KMS-11 (cell line): ENCODE measurements at regions not wholly inside any gene's neighbourhood (a gene's known extent, or its start where the extent isn't known, plus 50 kb on each side); places are given as distances from the start of the nearest gene placed in this dataset.
"Not testable (repeated sequence)": the region's sequence is repeated elsewhere in the genome, so short reads cannot be mapped to it uniquely, and the experiment has no call there.

ENCODE experiments used
- H2AFZ ChIP-seq: fragments of 200-600 bp; sonication (generic); 2 replicates; pipeline ENCODE4 v1.6.1; 2016; ENCODE audit warnings: antibody characterized with exemption, mixed run types, low read depth
- H3K27ac ChIP-seq: fragments of 200-600 bp; sonication (generic); 2 replicates; pipeline ENCODE4 v1.6.1; 2016; ENCODE audit warnings: mild to moderate bottlenecking, mixed run types
- H3K27me3 ChIP-seq: fragments of 200-600 bp; sonication (generic); 2 replicates; pipeline ENCODE4 v1.6.1; 2017; ENCODE audit warnings: mild to moderate bottlenecking, low read depth, mixed run types, moderate library complexity; ENCODE audit not compliant: insufficient read depth
- H3K36me3 ChIP-seq: fragments of 200-600 bp; sonication (generic); 2 replicates; pipeline ENCODE4 v1.6.1; 2017; ENCODE audit warnings: mild to moderate bottlenecking, mixed run types; ENCODE audit not compliant: insufficient read depth
- H3K4me1 ChIP-seq: fragments of 200-600 bp; sonication (generic); 2 replicates; pipeline ENCODE4 v1.6.1; 2016; ENCODE audit warnings: mild to moderate bottlenecking, low read depth, mixed run types; ENCODE audit not compliant: poor library complexity, severe bottlenecking
- H3K4me2 ChIP-seq: fragments of 200-600 bp; sonication (generic); 2 replicates; pipeline ENCODE4 v1.7.0; 2016; ENCODE audit warnings: mild to moderate bottlenecking, mixed run types
- H3K4me3 ChIP-seq: fragments of 200-600 bp; sonication (generic); IDR thresholded peaks from 2 replicates; pipeline ENCODE4 v1.6.1; 2017; ENCODE audit warnings: low read depth, low read length, mixed read lengths; ENCODE audit not compliant: insufficient read depth
- H3K79me2 ChIP-seq: fragments of 200-600 bp; sonication (generic); 2 replicates; pipeline ENCODE4 v1.6.1; 2016; ENCODE audit warnings: low read depth, mixed run types; ENCODE audit not compliant: insufficient read depth
- H3K9ac ChIP-seq: fragments of 200-600 bp; sonication (generic); 2 replicates; pipeline ENCODE4 v1.6.1; 2016; ENCODE audit warnings: mild to moderate bottlenecking, mixed run types
- H4K20me1 ChIP-seq: fragments of 200-600 bp; sonication (generic); 2 replicates; pipeline ENCODE4 v1.6.1; 2016; ENCODE audit warnings: mild to moderate bottlenecking, mixed run types; ENCODE audit not compliant: insufficient read depth
- CTCF ChIP-seq: fragments of 200-600 bp; sonication (generic); conservative IDR thresholded peaks from 2 replicates; pipeline ENCODE4 v1.6.1; 2017; ENCODE audit warnings: low read depth, mild to moderate bottlenecking, antibody characterized with exemption, low read length, moderate library complexity, mixed read lengths

GRCh38 chr6:167751579-167752115 is 75.1 kb upstream of the AFDN start:
- Histone ChIP-seq H3K27me3 (no peaks in the 10 kb centered on the region), H3K4me1 (no peaks in the 10 kb centered on the region), H3K9ac (no peak overlapping the region), H3K27ac (no peak overlapping the region), H3K36me3 (no peaks in the 10 kb centered on the region), H3K4me3 (no peak overlapping the region), H2AFZ (no peak overlapping the region), H3K4me2 (no peak overlapping the region), H4K20me1 (no peaks in the 10 kb centered on the region), H3K79me2 (no peaks in the 10 kb centered on the region)
- no peak for TF ChIP-seq CTCF

GRCh38 chr6:167753281-167753680 is 73.4 kb upstream of the AFDN start:
- not testable (repeated sequence) for H3K27ac ChIP-seq, H3K4me3 ChIP-seq, H2AFZ ChIP-seq, H3K79me2 ChIP-seq, H3K27me3 ChIP-seq, H3K36me3 ChIP-seq, H4K20me1 ChIP-seq, H3K4me2 ChIP-seq, H3K9ac ChIP-seq, H3K4me1 ChIP-seq

- Histone ChIP-seq H3K36me3 (no peaks in the 10 kb centered on the region), H2AFZ (no peak overlapping the region), H3K4me1 (no peaks in the 10 kb centered on the region), H4K20me1 (no peaks in the 10 kb centered on the region), H3K4me2 (no peak overlapping the region), H3K79me2 (no peaks in the 10 kb centered on the region), H3K27me3 (no peaks in the 10 kb centered on the region), H3K4me3 (no peak overlapping the region), H3K9ac (no peak overlapping the region), H3K27ac (no peak overlapping the region)
- no peak for TF ChIP-seq CTCF
Measured at GRCh38 chr6:167754691-167755090, 72.0 kb upstream of the AFDN start.

GRCh38 chr6:167755461-167755860 is 71.2 kb upstream of the AFDN start:
- no peaks in the 10 kb centered on the region for H3K27me3 ChIP-seq
- no peak overlapping the region for H3K4me3 ChIP-seq
- H3K4me2 ChIP-seq, result no peak overlapping the region
- H2AFZ ChIP-seq, result no peak overlapping the region
- H3K9ac ChIP-seq, result no peak overlapping the region
- no peaks in the 10 kb centered on the region for H4K20me1 ChIP-seq
- TF ChIP-seq CTCF, result no peak
- no peaks in the 10 kb centered on the region for H3K79me2 ChIP-seq
- H3K4me1 ChIP-seq, result no peaks in the 10 kb centered on the region
- H3K27ac ChIP-seq, result no peak overlapping the region
- no peaks in the 10 kb centered on the region for H3K36me3 ChIP-seq

GRCh38 chr6:167756597-167756996 is 70.1 kb upstream of the AFDN start:
- no peaks in the 10 kb centered on the region for H4K20me1 ChIP-seq
- no peaks in the 10 kb centered on the region for H3K4me1 ChIP-seq
- no peaks in the 10 kb centered on the region for H3K27me3 ChIP-seq
- H3K36me3 ChIP-seq, result no peaks in the 10 kb centered on the region
- no peak overlapping the region for H3K4me2 ChIP-seq
- H2AFZ ChIP-seq, result no peak overlapping the region
- no peak for TF ChIP-seq CTCF
- H3K79me2 ChIP-seq, result no peaks in the 10 kb centered on the region
- H3K27ac ChIP-seq, result no peak overlapping the region
- no peak overlapping the region for H3K9ac ChIP-seq
- no peak overlapping the region for H3K4me3 ChIP-seq
